ENCODE measurements at regions not wholly inside any gene's neighbourhood (a gene's known extent, or its start where the extent isn't known, plus 50 kb on each side); places are given as distances from the start of the nearest gene placed in this dataset.

GRCh38 chr13:105311094-105311493 lies 1224.4 kb downstream of the EFNB2 start:
- TF ChIP-seq EZH2 (IDR thresholded peaks at IDR 0.05) (no peak), POLR2AphosphoS5 (IDR thresholded peaks at IDR 0.05; ENCODE audit: borderline replicate concordance, low read depth, low read length) (no peak)

Data from SK-N-MC (cell line).